Esophagus muscularis mucosa (tissue), 4 donors: ENCODE measurements at regions not wholly inside any gene's neighbourhood (a gene's known extent, or its start where the extent isn't known, plus 50 kb on each side); places are given as distances from the start of the nearest gene placed in this dataset.

Source experiments
- DNase-seq: peaks from one replicate; pipeline ENCODE4 v3.0.0-alpha.2; 2017; ENCODE audit errors: extremely low spot score
- H3K27ac ChIP-seq, 4 donors: fragments of 200-600 bp; sonication (generic); replicated peaks in 1 of 4; 1 replicate in 3 of 4; 2 replicates in 1 of 4; pipeline ENCODE4 v1.5.1; 2016 to 2019; ENCODE audit warnings: mild to moderate bottlenecking in 1 of 4
- H3K27me3 ChIP-seq, 4 donors: fragments of 200-600 bp; sonication (generic); one replicate each; pipeline versions ENCODE4 v1.5.1 to v1.6.0; 2016 to 2019
- H3K36me3 ChIP-seq, 4 donors: fragments of 200-600 bp; sonication (generic); one replicate each; pipeline ENCODE4 v1.5.1; 2016 to 2019
- H3K4me1 ChIP-seq, 4 donors: fragments of 200-600 bp; sonication (generic); one replicate each; pipeline ENCODE4 v1.5.1; 2016 to 2019
- H3K4me3 ChIP-seq, 4 donors: fragments of 200-600 bp; sonication (generic); 1 replicate in 2 of 4; 2 replicates in 2 of 4; pipeline ENCODE4 v1.5.1; 2016 to 2019; ENCODE audit warnings: mild to moderate bottlenecking in 4 of 4, moderate library complexity in 1 of 4
- H3K9me3 ChIP-seq, 4 donors: fragments of 200-600 bp; sonication (generic); 1 replicate in 3 of 4; 2 replicates in 1 of 4; pipeline ENCODE4 v1.5.1; 2016 to 2019
- CTCF ChIP-seq, 3 experiments: fragments of 200-600 bp in 2 of 3; fragments of 450-650 bp in 1 of 3; sonication (generic) in 2 of 3; IDR thresholded peaks; one replicate each; pipeline ENCODE4 v1.5.1; 2017 to 2019; ENCODE audit warnings: antibody characterized with exemption in 3 of 3, mild to moderate bottlenecking in 2 of 3, moderate library complexity in 1 of 3
- EP300 ChIP-seq: sonication (generic); formaldehyde crosslinking; IDR thresholded peaks from one replicate; pipeline ENCODE4 v1.6.1; 2017; ENCODE audit warnings: antibody characterized with exemption
- POLR2A ChIP-seq: fragments of 450-650 bp; IDR thresholded peaks from one replicate; pipeline ENCODE4 v1.6.1; 2017; ENCODE audit warnings: antibody characterized with exemption, moderate library complexity, mild to moderate bottlenecking, low read depth
- POLR2AphosphoS5 ChIP-seq, 2 donors: sonication (generic); formaldehyde crosslinking; IDR thresholded peaks; one replicate each; pipeline ENCODE4 v1.6.1; 2017; ENCODE audit warnings: antibody characterized with exemption in 2 of 2
- WGBS: methylation state at CpG from one replicate; pipeline ENCODE4 v1.1.5; 2018; 5-methylcytosine and 5-hydroxymethylcytosine counted together
- intact Hi-C: fragments of 100-400 bp; cut with DNase I; formaldehyde crosslinking; loops from one replicate; pipeline ENCODE4 v1.15.1; 2023

GRCh38 chr13:109454167-109454917, 332.0 kb downstream of the IRS2 start:
- 39% methylated on average over 3 of the region's 4 CpGs for WGBS
- H3K27me3 ChIP-seq: no peaks in the 10 kb centered on the region
- no peaks in the 10 kb centered on the region for H3K36me3 ChIP-seq
- no peaks in the 10 kb centered on the region for H3K9me3 ChIP-seq
- DNase-seq: peak; percentile 89
- peaks cover 0 to 35% (median 21%) of the 10 kb centered on the region in 4 donors for H3K4me1 ChIP-seq
- peak; percentile 21 to 43 for TF ChIP-seq POLR2AphosphoS5 (IDR thresholded peaks at IDR 0.05)
- no peak for TF ChIP-seq CTCF (IDR thresholded peaks at IDR 0.05)
- H3K27ac ChIP-seq: peak overlapping the region; percentile 70 to 81 (median 76)
- intact Hi-C loops: no loop called here
- H3K4me3 ChIP-seq: no peak overlapping the region

DNA sequence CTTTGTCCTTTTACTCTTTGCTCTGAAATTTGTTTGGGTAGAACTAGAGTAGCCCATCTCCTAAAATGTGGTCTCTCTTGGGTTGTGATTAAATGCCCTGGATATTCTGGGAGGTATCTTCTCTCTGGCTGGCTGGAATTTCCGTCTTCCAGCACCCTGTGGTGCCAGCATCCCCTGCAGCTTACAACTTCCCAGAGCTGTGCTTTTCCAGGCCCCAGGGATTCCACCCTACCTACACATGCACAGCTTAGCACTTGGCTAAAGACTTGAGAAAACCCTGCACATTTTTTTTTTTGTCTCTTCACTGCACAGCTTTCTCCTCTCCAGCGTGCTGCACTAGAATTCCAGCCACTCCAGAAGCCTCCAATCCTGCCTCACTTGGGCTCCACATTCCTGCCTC, 334.7 kb downstream of the IRS2 start:
- intact Hi-C loops: no loop called here
- TF ChIP-seq POLR2A: no peak
- Histone ChIP-seq H3K4me3 (no peak overlapping the region), H3K27me3 (no peaks in the 10 kb centered on the region), H3K27ac (no peak overlapping the region), H3K36me3 (no peaks in the 10 kb centered on the region), H3K9me3 (no peaks in the 10 kb centered on the region), H3K4me1 (peaks cover 0 to 32% (median 20%) of the 10 kb centered on the region in 4 donors)
- peak; percentile 85 for DNase-seq
- WGBS: 69% methylated on average over 2 of the region's 2 CpGs

GRCh38 chr13:109448629-109449028, 337.8 kb downstream of the IRS2 start:
- DNase-seq: no peak
- TF ChIP-seq POLR2AphosphoS5 (IDR thresholded peaks at IDR 0.05) (no peak), POLR2A (no peak), EP300 (no peak), CTCF (IDR thresholded peaks at IDR 0.05) (no peak)
- Histone ChIP-seq H3K36me3 (no peaks in the 10 kb centered on the region), H3K9me3 (peaks cover 0 to 3% (median 0%) of the 10 kb centered on the region in 4 donors), H3K4me1 (peaks cover 0 to 16% (median 3%) of the 10 kb centered on the region in 4 donors), H3K4me3 (no peak overlapping the region), H3K27me3 (no peaks in the 10 kb centered on the region), H3K27ac (no peak overlapping the region)
- intact Hi-C loops: no loop called here
- WGBS: 91% methylated on average over 8 of the region's 8 CpGs

DNA sequence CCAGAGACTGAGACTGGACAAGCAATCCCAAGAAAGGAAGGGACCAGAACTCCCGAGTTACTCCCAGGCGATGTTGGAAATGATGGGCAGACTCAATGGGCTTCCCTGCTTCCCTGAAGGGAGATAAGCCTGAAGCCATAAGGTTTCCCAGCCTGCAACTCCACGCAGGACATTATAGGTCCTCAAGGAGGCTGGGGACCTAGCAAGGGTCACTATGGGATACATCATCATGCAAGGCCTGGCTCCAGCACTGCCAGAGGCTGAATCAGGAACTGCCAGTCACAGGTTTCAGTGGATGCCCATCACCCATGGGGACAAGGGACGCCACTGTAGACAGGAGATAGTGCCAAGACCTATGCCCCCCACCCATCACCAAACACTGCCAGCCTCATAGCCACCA, 338.7 kb downstream of the IRS2 start:
- no peaks in the 10 kb centered on the region for H3K27me3 ChIP-seq
- no peak overlapping the region for H3K27ac ChIP-seq
- DNase-seq: no peak
- H3K36me3 ChIP-seq: no peaks in the 10 kb centered on the region
- H3K9me3 ChIP-seq: peaks cover 0 to 3% (median 0%) of the 10 kb centered on the region in 4 donors
- 82% methylated on average over 4 of the region's 4 CpGs for WGBS
- intact Hi-C loops: no loop called here
- H3K4me1 ChIP-seq: peaks cover 0 to 8% (median 0%) of the 10 kb centered on the region in 4 donors
- no peak for TF ChIP-seq POLR2A
- TF ChIP-seq CTCF (IDR thresholded peaks at IDR 0.05): no peak
- TF ChIP-seq POLR2AphosphoS5 (IDR thresholded peaks at IDR 0.05): no peak
- TF ChIP-seq EP300: no peak
- H3K4me3 ChIP-seq: no peak overlapping the region

DNA sequence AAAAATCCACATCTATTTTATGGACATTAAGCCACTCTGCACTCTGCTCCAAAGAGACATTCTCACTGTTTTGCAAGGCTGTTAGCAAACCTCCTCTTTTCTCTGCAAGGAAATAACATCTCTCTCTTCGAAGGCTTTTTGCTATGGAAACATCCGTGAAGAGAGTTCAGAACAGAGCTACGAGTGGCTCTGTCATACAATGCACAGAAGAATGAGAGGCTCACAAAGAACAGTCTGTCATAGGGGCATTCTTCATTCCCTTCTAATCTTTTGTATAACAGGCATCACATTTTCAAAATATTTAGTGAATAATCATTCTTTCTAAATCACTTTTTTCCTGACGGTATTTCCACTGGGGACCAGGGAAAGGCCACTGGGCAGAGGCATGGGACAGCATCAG, 346.1 kb downstream of the IRS2 start:
- Histone ChIP-seq H3K4me1 (no peaks in the 10 kb centered on the region), H3K36me3 (no peaks in the 10 kb centered on the region), H3K9me3 (peaks cover 0 to under 1% (median 0%) of the 10 kb centered on the region in 4 donors), H3K27me3 (no peaks in the 10 kb centered on the region), H3K4me3 (no peak overlapping the region), H3K27ac (no peak overlapping the region)
- intact Hi-C loops: no loop called here
- WGBS: 73% methylated on average over 4 of the region's 4 CpGs
- DNase-seq: no peak
- TF ChIP-seq EP300 (no peak), POLR2AphosphoS5 (IDR thresholded peaks at IDR 0.05) (no peak), POLR2A (no peak), CTCF (IDR thresholded peaks at IDR 0.05) (no peak)
